Mesothelial cell of epicardium (in vitro differentiated cells): ENCODE measurements at regions not wholly inside any gene's neighbourhood (a gene's known extent, or its start where the extent isn't known, plus 50 kb on each side); places are given as distances from the start of the nearest gene placed in this dataset.

Experiments used
- DNase-seq, 2 experiments: peaks; one replicate each; pipeline ENCODE4 v3.0.0; 2021; ENCODE audit warnings: low spot score in 2 of 2; ENCODE audit not compliant: unreplicated experiment in 2 of 2
- H3K27ac Mint-ChIP-seq: 2 replicates; pipeline ENCODE4 v1.8.0; 2021; ENCODE audit warnings: mixed read lengths
- H3K27me3 Mint-ChIP-seq: 2 replicates; pipeline ENCODE4 v1.8.0; 2021; ENCODE audit warnings: low read depth, mixed read lengths
- H3K36me3 Mint-ChIP-seq: 2 replicates; pipeline ENCODE4 v1.8.0; 2021; ENCODE audit warnings: mixed read lengths
- H3K4me1 Mint-ChIP-seq: 2 replicates; pipeline ENCODE4 v1.8.0; 2021; ENCODE audit warnings: mixed read lengths
- H3K4me3 Mint-ChIP-seq: 2 replicates; pipeline ENCODE4 v1.8.0; 2021; ENCODE audit warnings: mild to moderate bottlenecking, moderate library complexity, mixed read lengths
- H3K9me3 Mint-ChIP-seq: 2 replicates; pipeline ENCODE4 v1.8.0; 2021; ENCODE audit warnings: mixed read lengths
- TF ChIP-seq, protein P1 (sequence below): fragments of 200-600 bp; sonication (generic); IDR thresholded peaks from one replicate; pipeline ENCODE4 v1.5.0; 2021; ENCODE audit warnings: antibody characterized with exemption; ENCODE audit not compliant: unreplicated experiment

- DNase-seq: no peak
- H3K27ac Mint-ChIP-seq: peak overlapping the region; percentile 86
- H3K27me3 Mint-ChIP-seq: no peaks in the 10 kb centered on the region
- TF ChIP-seq, protein P1, sequence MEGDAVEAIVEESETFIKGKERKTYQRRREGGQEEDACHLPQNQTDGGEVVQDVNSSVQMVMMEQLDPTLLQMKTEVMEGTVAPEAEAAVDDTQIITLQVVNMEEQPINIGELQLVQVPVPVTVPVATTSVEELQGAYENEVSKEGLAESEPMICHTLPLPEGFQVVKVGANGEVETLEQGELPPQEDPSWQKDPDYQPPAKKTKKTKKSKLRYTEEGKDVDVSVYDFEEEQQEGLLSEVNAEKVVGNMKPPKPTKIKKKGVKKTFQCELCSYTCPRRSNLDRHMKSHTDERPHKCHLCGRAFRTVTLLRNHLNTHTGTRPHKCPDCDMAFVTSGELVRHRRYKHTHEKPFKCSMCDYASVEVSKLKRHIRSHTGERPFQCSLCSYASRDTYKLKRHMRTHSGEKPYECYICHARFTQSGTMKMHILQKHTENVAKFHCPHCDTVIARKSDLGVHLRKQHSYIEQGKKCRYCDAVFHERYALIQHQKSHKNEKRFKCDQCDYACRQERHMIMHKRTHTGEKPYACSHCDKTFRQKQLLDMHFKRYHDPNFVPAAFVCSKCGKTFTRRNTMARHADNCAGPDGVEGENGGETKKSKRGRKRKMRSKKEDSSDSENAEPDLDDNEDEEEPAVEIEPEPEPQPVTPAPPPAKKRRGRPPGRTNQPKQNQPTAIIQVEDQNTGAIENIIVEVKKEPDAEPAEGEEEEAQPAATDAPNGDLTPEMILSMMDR: no peak
- H3K36me3 Mint-ChIP-seq: no peaks in the 10 kb centered on the region
- H3K4me1 Mint-ChIP-seq: peaks cover 59% of the 10 kb centered on the region
- no peaks in the 10 kb centered on the region for H3K9me3 Mint-ChIP-seq
- H3K4me3 Mint-ChIP-seq: no peak overlapping the region
Observed at GRCh38 chr15:39362821-39363561, 217.9 kb upstream of the THBS1 start.

GRCh38 chr15:39363761-39364586 is 216.9 kb upstream of the THBS1 start:
- Mint-ChIP-seq H3K4me1 (peaks cover 51% of the 10 kb centered on the region), H3K27ac (peak overlapping the region; percentile 86), H3K4me3 (no peak overlapping the region), H3K27me3 (no peaks in the 10 kb centered on the region), H3K36me3 (peaks cover 2% of the 10 kb centered on the region), H3K9me3 (peaks cover 4% of the 10 kb centered on the region)
- no peak for DNase-seq
- TF ChIP-seq, protein P1: no peak

- H3K4me3 Mint-ChIP-seq: no peak overlapping the region
- DNase-seq: no peak
- H3K9me3 Mint-ChIP-seq: peaks cover 10% of the 10 kb centered on the region
- peaks cover 2% of the 10 kb centered on the region for H3K36me3 Mint-ChIP-seq
- TF ChIP-seq, protein P1: no peak
- H3K4me1 Mint-ChIP-seq: peaks cover 48% of the 10 kb centered on the region
- peak overlapping the region; percentile 33 for H3K27ac Mint-ChIP-seq
- no peaks in the 10 kb centered on the region for H3K27me3 Mint-ChIP-seq
Observed at GRCh38 chr15:39364721-39365120, 216.2 kb upstream of the THBS1 start.

GRCh38 chr15:39365161-39365560 is 215.7 kb upstream of the THBS1 start:
- peaks cover 13% of the 10 kb centered on the region for H3K9me3 Mint-ChIP-seq
- H3K36me3 Mint-ChIP-seq: peaks cover 4% of the 10 kb centered on the region
- no peak overlapping the region for H3K4me3 Mint-ChIP-seq
- H3K27ac Mint-ChIP-seq: peak overlapping the region; percentile 33
- no peak for DNase-seq
- TF ChIP-seq, protein P1: no peak
- peaks cover 43% of the 10 kb centered on the region for H3K4me1 Mint-ChIP-seq
- no peaks in the 10 kb centered on the region for H3K27me3 Mint-ChIP-seq

DNA sequence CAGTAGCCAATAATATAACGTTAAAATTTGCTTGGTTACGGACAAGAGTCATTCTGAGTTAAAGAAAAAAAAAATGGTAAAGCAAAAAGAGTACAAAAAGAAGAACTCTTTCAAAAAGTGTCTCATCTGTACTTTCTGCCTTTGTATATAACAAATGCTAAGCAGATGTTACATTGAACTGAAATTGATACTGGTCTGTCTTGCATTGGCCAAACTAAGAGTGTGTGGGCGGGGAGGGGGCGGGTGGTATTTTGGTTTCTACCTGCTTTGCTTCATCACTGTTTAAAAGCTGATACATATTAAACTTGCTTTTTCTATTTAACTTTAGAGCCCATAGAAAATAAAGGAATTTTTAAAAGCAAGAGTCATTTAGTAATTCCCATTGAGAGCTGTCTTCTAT is 215.0 kb upstream of the THBS1 start:
- TF ChIP-seq, protein P1: no peak
- no peaks in the 10 kb centered on the region for H3K27me3 Mint-ChIP-seq
- H3K36me3 Mint-ChIP-seq: peaks cover 6% of the 10 kb centered on the region
- H3K4me3 Mint-ChIP-seq: no peak overlapping the region
- DNase-seq: no peak
- H3K4me1 Mint-ChIP-seq: peaks cover 37% of the 10 kb centered on the region
- H3K27ac Mint-ChIP-seq: no peak overlapping the region
- H3K9me3 Mint-ChIP-seq: peaks cover 17% of the 10 kb centered on the region
